Stomach (tissue), 4 donors: ENCODE measurements at regions not wholly inside any gene's neighbourhood (a gene's known extent, or its start where the extent isn't known, plus 50 kb on each side); places are given as distances from the start of the nearest gene placed in this dataset.

ENCODE experiments used
- CTCF ChIP-seq, 7 experiments: fragments of 450-650 bp in 4 of 7; fragments of 200-600 bp in 3 of 7; sonication (generic) in 3 of 7; IDR thresholded peaks; one replicate each; pipeline ENCODE4 v1.5.1; 2016 to 2019; ENCODE audit warnings: antibody characterized with exemption in 7 of 7, control low read depth in 2 of 7, mild to moderate bottlenecking in 1 of 7
- EP300 ChIP-seq: sonication (generic); formaldehyde crosslinking; IDR thresholded peaks from one replicate; pipeline ENCODE4 v1.6.1; 2017; ENCODE audit warnings: antibody characterized with exemption
- POLR2A ChIP-seq, 4 donors: fragments of 450-650 bp; IDR thresholded peaks; one replicate each; pipeline ENCODE4 v1.6.1; 2016; ENCODE audit warnings: antibody characterized with exemption in 4 of 4, control low read depth in 2 of 4, mild to moderate bottlenecking in 1 of 4, moderate library complexity in 1 of 4
- POLR2AphosphoS5 ChIP-seq, 3 donors: sonication (generic); formaldehyde crosslinking; IDR thresholded peaks; one replicate each; pipeline ENCODE4 v1.6.1; 2016; ENCODE audit warnings: antibody characterized with exemption in 3 of 3

DNA sequence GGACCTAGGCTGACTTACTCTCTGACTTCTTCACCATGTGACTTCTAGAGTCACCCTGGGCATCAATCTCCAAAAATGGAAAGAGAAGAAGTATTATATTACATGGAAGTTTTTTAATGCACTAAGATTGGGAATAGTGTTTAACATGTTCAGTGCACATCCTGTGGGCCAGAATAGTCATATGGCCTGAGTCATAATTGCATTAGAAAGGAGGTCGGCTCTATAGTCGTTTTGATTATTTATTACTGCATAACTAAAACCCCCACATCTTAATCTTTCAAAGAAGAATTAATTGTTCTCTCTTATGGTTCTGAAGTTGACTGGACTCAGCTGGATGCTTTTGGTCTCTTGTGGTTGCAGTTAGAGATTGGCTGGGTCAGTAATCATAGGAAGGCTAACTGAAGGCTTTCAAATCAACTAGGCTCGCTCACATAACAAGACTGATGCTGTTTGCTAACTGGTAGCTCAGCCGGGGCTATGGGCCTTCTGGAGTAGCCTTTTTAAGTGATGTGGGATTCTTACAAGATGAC lies 810.6 kb upstream of the ADGRL4 start:
- TF ChIP-seq CTCF (IDR thresholded peaks at IDR 0.05) (no peak), POLR2A (IDR thresholded peaks at IDR 0.05) (no peak), EP300 (no peak), POLR2AphosphoS5 (IDR thresholded peaks at IDR 0.05) (no peak)
